Body of pancreas (tissue), 4 donors: ENCODE measurements at regions not wholly inside any gene's neighbourhood (a gene's known extent, or its start where the extent isn't known, plus 50 kb on each side); places are given as distances from the start of the nearest gene placed in this dataset.

ENCODE experiments used
- ATAC-seq: fragments of 150-250 bp; one replicate; pipeline ENCODE4 v1.9.1; 2016
- DNase-seq, 4 donors: peaks; one replicate each; pipeline ENCODE4 v3.0.0-alpha.2; 2019
- H3K27ac ChIP-seq, 4 donors: fragments of 200-600 bp; sonication (generic); 1 replicate in 3 of 4; 2 replicates in 1 of 4; pipeline versions ENCODE4 v1.5.1 to v1.6.1; 2016 to 2019; ENCODE audit warnings: mild to moderate bottlenecking in 1 of 4, mixed read lengths in 1 of 4, moderate library complexity in 1 of 4
- H3K27me3 ChIP-seq, 2 donors: fragments of 200-600 bp; sonication (generic); one replicate each; pipeline ENCODE4 v1.6.0; 2016; ENCODE audit warnings: mild to moderate bottlenecking in 1 of 2
- H3K36me3 ChIP-seq, 2 donors: fragments of 200-600 bp; sonication (generic); replicated peaks in 1 of 2; 2 replicates each; pipeline ENCODE4 v1.5.1; 2016; ENCODE audit warnings: low read depth in 2 of 2; ENCODE audit not compliant: insufficient read depth in 1 of 2
- H3K4me1 ChIP-seq: fragments of 200-600 bp; sonication (generic); one replicate; pipeline ENCODE4 v1.6.0; 2016
- H3K4me3 ChIP-seq, 2 donors: fragments of 200-600 bp; sonication (generic); 1 replicate in 1 of 2; 2 replicates in 1 of 2; pipeline ENCODE4 v1.5.1; 2016 to 2019
- H3K9me3 ChIP-seq, 3 donors: fragments of 200-600 bp; sonication (generic); 1 replicate in 2 of 3; 2 replicates in 1 of 3; pipeline ENCODE4 v1.5.1; 2016
- POLR2A ChIP-seq, 3 donors: fragments of 450-650 bp; IDR thresholded peaks; one replicate each; pipeline ENCODE4 v1.6.1; 2016; ENCODE audit warnings: antibody characterized with exemption in 3 of 3, mild to moderate bottlenecking in 2 of 3
- WGBS, 2 donors: methylation state at CpG; one replicate each; pipeline ENCODE4 v1.1.5; 2017; 5-methylcytosine and 5-hydroxymethylcytosine counted together
- intact Hi-C: fragments of 100-400 bp; cut with DNase I; formaldehyde crosslinking; loops from one replicate; pipeline ENCODE4 v1.15.1; 2023
- TF ChIP-seq, protein P1 (sequence below), 7 experiments: fragments of 450-650 bp in 4 of 7; fragments of 200-600 bp in 3 of 7; sonication (generic) in 3 of 7; IDR thresholded peaks; one replicate each; pipeline ENCODE4 v1.5.1; 2016 to 2019; ENCODE audit warnings: antibody characterized with exemption in 7 of 7

DNA sequence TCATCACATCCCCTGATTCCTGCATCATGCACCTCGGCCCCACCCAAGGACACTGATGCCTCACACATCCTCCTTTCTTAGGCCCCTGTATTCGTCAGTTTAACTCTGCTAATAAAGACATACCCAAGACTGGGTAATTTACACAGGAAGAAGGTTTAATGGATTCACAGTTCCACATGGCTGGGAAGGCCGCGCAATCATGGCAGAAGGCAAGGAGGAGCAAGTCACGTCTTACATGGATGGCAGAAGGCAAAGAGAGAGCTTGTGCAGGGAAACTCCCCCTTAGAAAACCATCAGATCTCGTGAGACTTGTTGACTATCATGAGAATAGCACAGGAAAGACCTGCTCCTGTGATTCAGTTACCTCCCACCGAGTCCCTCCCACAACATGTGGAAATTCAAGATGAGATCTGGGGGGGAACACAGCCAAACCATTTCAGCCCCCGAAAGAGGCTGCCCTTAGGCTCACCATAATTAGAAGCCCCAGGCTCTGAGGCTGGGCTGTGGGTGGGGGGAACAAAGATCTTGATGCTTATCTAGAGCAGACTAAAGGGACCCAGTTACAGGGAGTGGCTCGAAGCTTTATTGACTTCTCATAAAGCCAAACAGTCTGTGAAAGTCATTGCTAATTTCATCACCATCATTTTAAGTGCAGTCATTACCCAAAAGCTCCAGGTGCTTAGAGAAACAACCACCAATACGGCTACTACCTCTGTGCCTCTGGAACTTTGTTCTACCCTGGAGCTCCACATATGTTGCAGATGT lies 181.5 kb downstream of the MATN1 start:
- H3K27me3 ChIP-seq = no peaks in the 10 kb centered on the region
- ATAC-seq (no peak), DNase-seq (no peak)
- TF ChIP-seq, protein P1, sequence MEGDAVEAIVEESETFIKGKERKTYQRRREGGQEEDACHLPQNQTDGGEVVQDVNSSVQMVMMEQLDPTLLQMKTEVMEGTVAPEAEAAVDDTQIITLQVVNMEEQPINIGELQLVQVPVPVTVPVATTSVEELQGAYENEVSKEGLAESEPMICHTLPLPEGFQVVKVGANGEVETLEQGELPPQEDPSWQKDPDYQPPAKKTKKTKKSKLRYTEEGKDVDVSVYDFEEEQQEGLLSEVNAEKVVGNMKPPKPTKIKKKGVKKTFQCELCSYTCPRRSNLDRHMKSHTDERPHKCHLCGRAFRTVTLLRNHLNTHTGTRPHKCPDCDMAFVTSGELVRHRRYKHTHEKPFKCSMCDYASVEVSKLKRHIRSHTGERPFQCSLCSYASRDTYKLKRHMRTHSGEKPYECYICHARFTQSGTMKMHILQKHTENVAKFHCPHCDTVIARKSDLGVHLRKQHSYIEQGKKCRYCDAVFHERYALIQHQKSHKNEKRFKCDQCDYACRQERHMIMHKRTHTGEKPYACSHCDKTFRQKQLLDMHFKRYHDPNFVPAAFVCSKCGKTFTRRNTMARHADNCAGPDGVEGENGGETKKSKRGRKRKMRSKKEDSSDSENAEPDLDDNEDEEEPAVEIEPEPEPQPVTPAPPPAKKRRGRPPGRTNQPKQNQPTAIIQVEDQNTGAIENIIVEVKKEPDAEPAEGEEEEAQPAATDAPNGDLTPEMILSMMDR (IDR thresholded peaks at IDR 0.05) = no peak
- TF ChIP-seq POLR2A (IDR thresholded peaks at IDR 0.05) = no peak
- H3K27ac ChIP-seq = no peak overlapping the region
- H3K4me1 ChIP-seq = no peaks in the 10 kb centered on the region
- intact Hi-C loops = no loop called here
- H3K4me3 ChIP-seq = no peak overlapping the region
- no peaks in the 10 kb centered on the region for H3K36me3 ChIP-seq
- 78 to 80% methylated on average over 9 to 10 of the region's 10 CpGs for WGBS, 2 donors
- no peaks in the 10 kb centered on the region for H3K9me3 ChIP-seq

DNA sequence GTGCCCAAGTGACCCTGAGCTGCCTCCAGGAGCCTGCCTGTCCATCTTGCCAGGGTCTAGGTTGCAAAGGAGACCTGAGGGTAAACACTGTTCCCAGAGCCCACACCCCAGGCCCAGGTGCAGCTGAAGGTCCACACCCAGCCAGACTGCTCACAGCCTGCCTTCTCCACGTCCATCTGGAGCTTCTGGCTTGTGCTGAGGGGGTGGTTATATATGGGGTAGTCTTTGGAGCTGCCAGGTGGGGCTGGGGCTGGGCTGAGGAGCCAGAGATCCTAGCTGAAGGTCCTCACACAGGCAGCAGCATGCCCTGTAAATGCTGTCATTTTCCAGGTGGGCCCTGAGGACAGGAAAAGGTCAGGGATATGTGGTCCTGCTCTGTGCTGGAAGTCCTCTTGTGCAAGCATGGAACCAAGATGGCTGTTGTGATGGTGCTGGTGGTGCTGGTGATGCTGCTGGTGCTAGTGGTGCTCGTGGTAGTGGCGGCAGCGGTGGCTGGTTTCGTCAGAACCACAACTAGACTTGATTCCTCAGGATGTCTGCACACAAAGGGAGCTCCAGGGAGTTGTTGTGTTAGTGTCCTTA lies 182.7 kb downstream of the MATN1 start:
- ATAC-seq (no peak), DNase-seq (no peak)
- no peaks in the 10 kb centered on the region for H3K4me1 ChIP-seq
- H3K27ac ChIP-seq = no peak overlapping the region
- intact Hi-C loops = no loop called here
- no peak for TF ChIP-seq POLR2A (IDR thresholded peaks at IDR 0.05)
- TF ChIP-seq, protein P1 (IDR thresholded peaks at IDR 0.05) = no peak
- H3K36me3 ChIP-seq = no peaks in the 10 kb centered on the region
- H3K27me3 ChIP-seq = no peaks in the 10 kb centered on the region
- 65 to 66% methylated on average over 5 of the region's 5 CpGs for WGBS, 2 donors
- H3K9me3 ChIP-seq = no peaks in the 10 kb centered on the region
- H3K4me3 ChIP-seq = no peak overlapping the region

DNA sequence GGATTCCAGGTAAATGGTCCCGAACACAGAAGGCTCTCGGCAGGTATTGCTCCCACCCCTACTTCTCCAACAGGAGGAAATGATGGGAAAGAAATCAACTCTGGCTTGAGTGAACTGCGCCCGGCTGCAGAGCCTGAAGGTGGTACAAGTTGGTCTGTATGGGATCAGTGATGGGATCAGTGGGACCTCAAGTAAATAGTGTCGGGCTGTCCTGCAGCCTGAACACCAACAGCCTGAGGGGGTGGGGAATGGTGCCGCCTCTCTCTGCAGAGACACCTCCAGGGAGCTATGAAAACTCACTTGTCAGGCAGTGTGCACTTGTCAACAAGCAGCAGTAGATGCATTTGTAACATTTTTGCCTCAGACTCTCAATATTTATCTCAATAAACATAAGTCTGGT lies 183.5 kb downstream of the MATN1 start:
- Histone ChIP-seq H3K4me3 (no peak overlapping the region), H3K27ac (no peak overlapping the region), H3K27me3 (no peaks in the 10 kb centered on the region), H3K9me3 (no peaks in the 10 kb centered on the region), H3K4me1 (no peaks in the 10 kb centered on the region), H3K36me3 (no peaks in the 10 kb centered on the region)
- ATAC-seq = no peak
- intact Hi-C loops = no loop called here
- no peak for DNase-seq
- 60 to 76% methylated on average over 6 of the region's 6 CpGs for WGBS, 2 donors
- no peak for TF ChIP-seq POLR2A (IDR thresholded peaks at IDR 0.05)
- TF ChIP-seq, protein P1 (IDR thresholded peaks at IDR 0.05) = no peak

DNA sequence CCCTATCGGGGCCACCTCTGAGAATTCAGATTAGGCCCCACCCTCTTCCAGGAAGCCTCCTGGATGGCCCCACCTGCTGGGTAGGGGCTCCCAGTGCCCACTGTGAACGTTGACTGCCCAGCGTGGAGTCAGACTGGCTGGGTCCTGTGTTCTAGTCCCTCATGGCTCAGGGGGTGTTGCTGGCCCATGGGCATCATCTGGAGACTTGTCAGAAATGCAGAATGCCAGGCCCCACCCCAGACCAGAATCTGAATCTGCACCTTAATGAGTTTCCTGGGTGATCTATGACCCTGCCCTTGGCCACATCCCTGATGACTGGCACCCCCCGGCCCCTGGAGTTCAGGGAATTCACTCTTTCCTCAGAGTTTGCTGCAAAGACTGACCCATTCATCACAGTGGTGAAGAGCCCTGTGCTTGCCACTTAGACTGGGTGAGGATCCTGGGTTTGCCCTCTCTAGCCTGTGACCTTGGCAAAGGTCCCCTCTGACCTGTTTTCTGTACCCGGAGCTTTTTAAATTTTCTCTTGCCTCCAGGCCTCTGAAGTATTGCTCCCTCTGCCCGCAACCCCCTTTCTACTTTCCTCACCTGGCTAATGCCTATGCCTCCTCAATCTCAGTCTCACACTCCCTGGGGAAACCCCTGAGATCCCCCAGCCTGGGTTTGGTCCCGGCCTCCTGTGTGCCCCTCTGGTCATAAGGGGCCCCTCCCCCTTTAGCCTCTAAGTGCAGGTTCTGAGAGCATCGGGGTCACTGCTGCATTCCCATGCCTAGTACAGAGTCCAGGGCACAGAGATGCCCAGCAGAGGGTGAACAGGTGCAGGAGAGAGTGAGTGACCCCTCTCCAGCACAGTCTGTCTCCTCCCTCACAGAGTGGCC lies 184.2 kb downstream of the MATN1 start:
- WGBS, 2 donors = 57 to 68% methylated on average over 5 to 8 of the region's 8 CpGs
- H3K27me3 ChIP-seq = no peaks in the 10 kb centered on the region
- intact Hi-C loops = no loop called here

More for the DNA sequence above, 184.2 kb downstream of the MATN1 start:
- TF ChIP-seq POLR2A (IDR thresholded peaks at IDR 0.05) = no peak
- TF ChIP-seq, protein P1 (IDR thresholded peaks at IDR 0.05) = no peak
- H3K4me1 ChIP-seq = no peaks in the 10 kb centered on the region
- no peak overlapping the region for H3K4me3 ChIP-seq
- ATAC-seq (no peak), DNase-seq (no peak)
- no peaks in the 10 kb centered on the region for H3K36me3 ChIP-seq
- H3K27ac ChIP-seq = no peak overlapping the region
- H3K9me3 ChIP-seq = no peaks in the 10 kb centered on the region
